ENCODE measurements at regions not wholly inside any gene's neighbourhood (a gene's known extent, or its start where the extent isn't known, plus 50 kb on each side); places are given as distances from the start of the nearest gene placed in this dataset.

DNA sequence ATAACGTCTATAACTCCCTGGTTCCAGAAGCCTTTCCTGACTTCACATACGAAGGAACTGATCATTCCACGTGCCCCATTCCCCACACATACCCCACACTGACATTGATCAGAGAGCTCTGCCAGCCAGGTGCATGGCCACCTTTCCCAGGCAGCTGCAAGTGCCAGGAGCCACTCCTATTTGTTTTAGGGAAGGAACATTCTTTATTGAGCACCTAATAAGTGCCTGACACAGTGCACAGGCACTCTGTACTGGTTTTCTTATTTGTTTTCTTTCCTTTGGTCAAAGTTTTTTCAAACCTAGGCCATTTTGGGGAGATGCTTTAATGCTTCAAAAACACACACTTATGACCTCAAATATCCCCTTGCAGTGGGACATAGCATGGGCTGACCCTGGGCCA lies 50.0 kb downstream of the PITPNM2 start:
- H3K27me3 Mint-ChIP-seq (ENCODE audit: unreplicated experiment): no peaks in the 10 kb centered on the region
- no peaks in the 10 kb centered on the region for H3K36me3 Mint-ChIP-seq (ENCODE audit: unreplicated experiment)
- peaks cover 24% of the 10 kb centered on the region for H3K4me1 Mint-ChIP-seq (ENCODE audit: unreplicated experiment)
- H3K9me3 Mint-ChIP-seq (ENCODE audit: unreplicated experiment): no peaks in the 10 kb centered on the region
- no peak overlapping the region for H3K27ac Mint-ChIP-seq (ENCODE audit: unreplicated experiment)
- DNase-seq (ENCODE audit: extremely low spot score, unreplicated experiment): no peak
- H3K4me3 Mint-ChIP-seq (ENCODE audit: unreplicated experiment): no peak overlapping the region
- TF ChIP-seq, protein P1, sequence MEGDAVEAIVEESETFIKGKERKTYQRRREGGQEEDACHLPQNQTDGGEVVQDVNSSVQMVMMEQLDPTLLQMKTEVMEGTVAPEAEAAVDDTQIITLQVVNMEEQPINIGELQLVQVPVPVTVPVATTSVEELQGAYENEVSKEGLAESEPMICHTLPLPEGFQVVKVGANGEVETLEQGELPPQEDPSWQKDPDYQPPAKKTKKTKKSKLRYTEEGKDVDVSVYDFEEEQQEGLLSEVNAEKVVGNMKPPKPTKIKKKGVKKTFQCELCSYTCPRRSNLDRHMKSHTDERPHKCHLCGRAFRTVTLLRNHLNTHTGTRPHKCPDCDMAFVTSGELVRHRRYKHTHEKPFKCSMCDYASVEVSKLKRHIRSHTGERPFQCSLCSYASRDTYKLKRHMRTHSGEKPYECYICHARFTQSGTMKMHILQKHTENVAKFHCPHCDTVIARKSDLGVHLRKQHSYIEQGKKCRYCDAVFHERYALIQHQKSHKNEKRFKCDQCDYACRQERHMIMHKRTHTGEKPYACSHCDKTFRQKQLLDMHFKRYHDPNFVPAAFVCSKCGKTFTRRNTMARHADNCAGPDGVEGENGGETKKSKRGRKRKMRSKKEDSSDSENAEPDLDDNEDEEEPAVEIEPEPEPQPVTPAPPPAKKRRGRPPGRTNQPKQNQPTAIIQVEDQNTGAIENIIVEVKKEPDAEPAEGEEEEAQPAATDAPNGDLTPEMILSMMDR (IDR thresholded peaks at IDR 0.05): no peak

DNA sequence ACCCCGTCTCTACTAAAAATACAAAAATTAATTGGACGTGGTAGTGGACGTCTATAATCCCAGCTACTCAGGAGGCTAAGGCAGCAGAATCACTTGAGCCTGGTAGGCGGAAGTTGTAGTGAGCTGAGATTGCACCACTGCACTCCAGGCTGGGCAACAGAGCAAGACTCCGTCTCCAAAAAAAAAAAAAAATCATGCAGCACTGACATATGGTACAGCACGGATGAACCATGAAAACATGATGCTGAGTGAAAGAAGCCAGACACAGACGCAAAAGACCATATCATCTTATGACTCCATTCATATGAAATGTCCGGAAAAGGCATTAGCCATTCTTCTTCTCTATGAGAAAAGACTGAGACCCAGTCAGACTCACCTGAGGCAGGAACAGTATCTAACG lies 50.4 kb downstream of the PITPNM2 start:
- Mint-ChIP-seq H3K27me3 (ENCODE audit: unreplicated experiment) (no peaks in the 10 kb centered on the region), H3K4me1 (ENCODE audit: unreplicated experiment) (peaks cover 20% of the 10 kb centered on the region), H3K4me3 (ENCODE audit: unreplicated experiment) (no peak overlapping the region), H3K9me3 (ENCODE audit: unreplicated experiment) (no peaks in the 10 kb centered on the region), H3K27ac (ENCODE audit: unreplicated experiment) (no peak overlapping the region), H3K36me3 (ENCODE audit: unreplicated experiment) (no peaks in the 10 kb centered on the region)
- TF ChIP-seq, protein P1 (IDR thresholded peaks at IDR 0.05): no peak
- DNase-seq (ENCODE audit: extremely low spot score, unreplicated experiment): no peak

DNA sequence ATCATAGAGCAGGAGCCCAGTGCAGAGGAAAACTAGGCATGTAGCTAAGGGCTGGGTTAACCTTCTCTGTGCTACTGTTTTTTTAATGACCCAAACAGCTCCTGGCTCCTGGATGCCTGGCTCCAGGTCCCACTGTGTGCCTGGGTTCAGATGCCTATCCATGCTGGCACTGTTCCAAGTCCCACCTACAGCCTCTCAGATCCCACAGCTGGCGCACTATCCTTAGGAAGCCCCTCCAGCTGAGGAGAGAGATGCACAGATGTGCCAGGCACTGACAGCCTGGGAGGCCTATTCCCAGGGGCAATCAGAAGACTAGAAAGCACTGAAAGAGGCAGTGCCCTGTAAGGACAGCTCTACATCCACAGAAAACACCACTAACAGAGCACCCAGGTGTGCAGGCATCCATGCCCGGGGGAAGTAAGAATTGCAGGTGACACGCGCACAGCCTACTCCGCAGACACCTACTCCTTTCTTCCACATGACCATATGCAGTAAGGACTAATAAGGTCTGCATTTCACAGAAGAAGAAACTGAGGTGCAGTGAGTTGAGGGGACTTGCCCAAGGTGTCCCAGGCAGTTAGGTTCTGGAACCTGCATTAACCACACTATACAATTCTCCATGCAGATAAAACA lies 51.2 kb downstream of the PITPNM2 start:
- Mint-ChIP-seq H3K36me3 (ENCODE audit: unreplicated experiment) (no peaks in the 10 kb centered on the region), H3K27ac (ENCODE audit: unreplicated experiment) (no peak overlapping the region), H3K9me3 (ENCODE audit: unreplicated experiment) (no peaks in the 10 kb centered on the region), H3K27me3 (ENCODE audit: unreplicated experiment) (no peaks in the 10 kb centered on the region), H3K4me1 (ENCODE audit: unreplicated experiment) (peaks cover 19% of the 10 kb centered on the region), H3K4me3 (ENCODE audit: unreplicated experiment) (no peak overlapping the region)
- no peak for DNase-seq (ENCODE audit: extremely low spot score, unreplicated experiment)
- TF ChIP-seq, protein P1 (IDR thresholded peaks at IDR 0.05): no peak

DNA sequence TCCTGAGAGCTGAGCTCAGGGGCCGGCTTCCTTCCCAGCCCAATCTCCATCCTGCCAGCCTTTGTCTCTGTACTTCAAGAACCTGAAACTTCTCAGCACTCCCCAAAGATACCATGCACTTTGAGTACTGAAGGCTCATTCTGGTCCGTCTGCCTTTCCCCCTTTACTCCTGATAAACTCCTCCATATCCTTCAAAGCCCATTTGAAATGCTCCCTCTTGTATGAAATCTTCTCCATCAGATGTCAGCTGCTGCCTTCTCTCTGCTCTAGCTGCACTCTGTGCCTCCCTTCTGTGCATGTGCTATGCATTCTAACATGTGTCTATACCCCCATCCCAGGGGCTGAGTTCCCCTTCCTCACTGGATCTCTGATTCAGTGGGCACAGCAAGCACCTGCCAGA lies 52.1 kb downstream of the PITPNM2 start:
- DNase-seq (ENCODE audit: extremely low spot score, unreplicated experiment): no peak
- Mint-ChIP-seq H3K9me3 (ENCODE audit: unreplicated experiment) (no peaks in the 10 kb centered on the region), H3K4me1 (ENCODE audit: unreplicated experiment) (peaks cover 23% of the 10 kb centered on the region), H3K27ac (ENCODE audit: unreplicated experiment) (no peak overlapping the region), H3K4me3 (ENCODE audit: unreplicated experiment) (no peak overlapping the region), H3K36me3 (ENCODE audit: unreplicated experiment) (no peaks in the 10 kb centered on the region), H3K27me3 (ENCODE audit: unreplicated experiment) (no peaks in the 10 kb centered on the region)
- TF ChIP-seq, protein P1 (IDR thresholded peaks at IDR 0.05): no peak

DNA sequence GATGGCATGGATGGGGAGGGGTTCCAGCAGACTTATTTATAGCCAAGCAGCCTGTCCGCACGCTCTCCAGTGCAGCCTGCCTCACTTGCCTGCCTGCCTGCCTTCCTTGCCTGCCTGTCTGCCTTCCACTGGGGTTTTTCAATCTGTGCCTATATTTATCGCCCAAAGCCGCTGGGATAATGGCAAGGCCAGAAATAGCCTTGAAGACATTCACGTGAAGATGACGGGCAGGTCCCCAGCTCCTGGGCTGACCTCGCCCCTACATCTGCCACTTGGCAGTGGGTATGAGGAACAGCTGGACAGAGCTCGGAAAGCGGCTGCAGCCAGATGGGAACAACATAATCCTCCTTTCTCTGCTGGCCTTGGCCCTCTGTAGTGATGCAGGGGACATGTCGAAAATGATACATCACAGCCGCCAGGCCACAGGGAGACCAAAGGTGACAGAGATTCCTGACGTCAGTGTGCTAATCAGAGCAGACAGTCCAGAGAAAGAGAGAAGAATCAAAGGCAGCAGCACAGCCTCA lies 53.3 kb downstream of the PITPNM2 start:
- Mint-ChIP-seq H3K27me3 (ENCODE audit: unreplicated experiment) (no peaks in the 10 kb centered on the region), H3K4me1 (ENCODE audit: unreplicated experiment) (peaks cover 16% of the 10 kb centered on the region), H3K27ac (ENCODE audit: unreplicated experiment) (no peak overlapping the region), H3K36me3 (ENCODE audit: unreplicated experiment) (no peaks in the 10 kb centered on the region), H3K4me3 (ENCODE audit: unreplicated experiment) (no peak overlapping the region), H3K9me3 (ENCODE audit: unreplicated experiment) (no peaks in the 10 kb centered on the region)
- TF ChIP-seq, protein P1 (IDR thresholded peaks at IDR 0.05): no peak
- DNase-seq (ENCODE audit: extremely low spot score, unreplicated experiment): no peak
